OCI-LY1 (cell line): ENCODE measurements at regions not wholly inside any gene's neighbourhood (a gene's known extent, or its start where the extent isn't known, plus 50 kb on each side); places are given as distances from the start of the nearest gene placed in this dataset.

Experiments
- H2AFZ ChIP-seq: fragments of 200-600 bp; sonication (generic), shearing (Covaris generic); 2 replicates; pipeline ENCODE4 v1.6.0; 2014; ENCODE audit warnings: antibody characterized with exemption, mild to moderate bottlenecking, low read length
- H3F3A ChIP-seq: fragments of 200-600 bp; sonication (generic), shearing (Covaris generic); 2 replicates; pipeline ENCODE4 v1.6.0; 2014; ENCODE audit warnings: mild to moderate bottlenecking, antibody characterized with exemption, low read length, moderate library complexity; ENCODE audit not compliant: insufficient read depth
- H3K27ac ChIP-seq: fragments of 200-600 bp; sonication (generic); 2 replicates; pipeline ENCODE4 v1.5.1; 2014; ENCODE audit warnings: low read length, mixed run types, mild to moderate bottlenecking, low read depth; ENCODE audit not compliant: poor library complexity, severe bottlenecking
- H3K27me3 ChIP-seq: fragments of 200-600 bp; sonication (generic); 2 replicates; pipeline ENCODE4 v1.6.0; 2014; ENCODE audit warnings: antibody characterized with exemption, mild to moderate bottlenecking, low read length, moderate library complexity; ENCODE audit not compliant: insufficient read depth
- H3K36me3 ChIP-seq: fragments of 200-600 bp; sonication (generic); 2 replicates; pipeline ENCODE4 v1.6.1; 2014; ENCODE audit warnings: mild to moderate bottlenecking, antibody characterized with exemption, low read length, moderate library complexity, mixed read lengths; ENCODE audit not compliant: insufficient read depth
- H3K4me1 ChIP-seq: fragments of 200-600 bp; sonication (generic); 2 replicates; pipeline ENCODE4 v1.5.1; 2014; ENCODE audit warnings: mild to moderate bottlenecking, low read length, moderate library complexity; ENCODE audit not compliant: insufficient read depth, severe bottlenecking
- H3K4me2 ChIP-seq: fragments of 200-600 bp; sonication (generic), shearing (Covaris generic); 2 replicates; pipeline ENCODE4 v1.6.1; 2014; ENCODE audit warnings: low read length
- H3K4me3 ChIP-seq: fragments of 200-600 bp; sonication (generic); 2 replicates; pipeline ENCODE4 v1.5.1; 2014; ENCODE audit warnings: low read length, low read depth, mild to moderate bottlenecking, mixed read lengths; ENCODE audit not compliant: poor library complexity, severe bottlenecking
- H3K79me2 ChIP-seq: fragments of 200-600 bp; shearing (Covaris generic); 2 replicates; pipeline ENCODE4 v1.6.1; 2016; ENCODE audit warnings: mixed run types, low read length, mixed read lengths; ENCODE audit not compliant: insufficient read depth
- H3K9ac ChIP-seq: fragments of 200-600 bp; sonication (generic), shearing (Covaris generic); 2 replicates; pipeline ENCODE4 v1.6.1; 2014; ENCODE audit warnings: mild to moderate bottlenecking, low read length, mixed read lengths
- H3K9me2 ChIP-seq: fragments of 200-600 bp; sonication (generic), shearing (Covaris generic); 2 replicates; pipeline ENCODE4 v1.6.1; 2014; ENCODE audit warnings: low read depth, mild to moderate bottlenecking, low read length, mixed read lengths
- H3K9me3 ChIP-seq: fragments of 200-600 bp; shearing (Covaris generic); 2 replicates; pipeline ENCODE4 v1.6.1; 2014; ENCODE audit warnings: low read length, mixed read lengths
- H4K20me1 ChIP-seq: fragments of 200-600 bp; sonication (generic), shearing (Covaris generic); 2 replicates; pipeline ENCODE4 v1.6.0; 2016; ENCODE audit warnings: mild to moderate bottlenecking, low read length; ENCODE audit not compliant: insufficient read depth
- CTCF ChIP-seq: fragments of 200-600 bp; sonication (generic), shearing (Covaris generic); IDR thresholded peaks from 2 replicates; pipeline ENCODE4 v1.5.1; 2017; ENCODE audit warnings: mild to moderate bottlenecking, antibody characterized with exemption, low read length, moderate library complexity, mixed read lengths
- EZH2 ChIP-seq: fragments of 200-600 bp; sonication (generic), shearing (Covaris generic); IDR thresholded peaks from 2 replicates; pipeline ENCODE4 v1.8.0; 2017; ENCODE audit warnings: borderline replicate concordance, mixed run types, mild to moderate bottlenecking, antibody characterized with exemption, low read length, moderate library complexity, mixed read lengths

GRCh38 chr12:89166121-89166520 lies 186.2 kb downstream of the DUSP6 start:
- Histone ChIP-seq H3K27me3 (no peaks in the 10 kb centered on the region), H3F3A (no peaks in the 10 kb centered on the region), H3K4me1 (no peaks in the 10 kb centered on the region), H3K4me2 (no peak overlapping the region), H3K9ac (no peak overlapping the region), H3K4me3 (no peak overlapping the region), H3K27ac (no peak overlapping the region), H3K9me3 (no peaks in the 10 kb centered on the region), H3K36me3 (no peaks in the 10 kb centered on the region), H2AFZ (no peak overlapping the region), H4K20me1 (no peaks in the 10 kb centered on the region), H3K9me2 (no peaks in the 10 kb centered on the region), H3K79me2 (no peaks in the 10 kb centered on the region)
- no peak for TF ChIP-seq CTCF
- TF ChIP-seq EZH2, result no peak

DNA sequence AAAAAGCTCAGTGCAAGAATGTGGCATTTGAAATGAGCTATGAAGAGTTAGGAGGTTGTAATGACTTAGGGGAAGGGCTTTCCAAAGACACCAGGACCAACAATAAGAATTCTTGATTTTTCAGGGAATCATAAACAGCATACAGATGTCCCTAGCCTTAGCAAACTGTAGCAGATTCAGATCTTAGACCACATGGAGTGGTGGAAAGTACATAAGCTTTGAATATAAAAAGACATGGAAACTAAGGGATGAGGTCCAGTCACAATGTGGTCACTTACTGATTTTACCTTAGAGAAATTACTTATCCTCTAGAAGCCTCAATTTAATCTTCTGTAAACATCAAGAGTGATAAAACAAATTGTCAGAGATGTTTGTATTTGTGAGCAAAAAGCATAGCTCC lies 186.6 kb downstream of the DUSP6 start:
- Histone ChIP-seq H3K79me2 (no peaks in the 10 kb centered on the region), H3K27ac (no peak overlapping the region), H3K9me2 (no peaks in the 10 kb centered on the region), H3K9ac (no peak overlapping the region), H3K4me2 (no peak overlapping the region), H3K4me3 (no peak overlapping the region), H4K20me1 (no peaks in the 10 kb centered on the region), H3K27me3 (no peaks in the 10 kb centered on the region), H2AFZ (no peak overlapping the region), H3F3A (no peaks in the 10 kb centered on the region), H3K9me3 (no peaks in the 10 kb centered on the region), H3K4me1 (no peaks in the 10 kb centered on the region), H3K36me3 (no peaks in the 10 kb centered on the region)
- no peak for TF ChIP-seq EZH2
- no peak for TF ChIP-seq CTCF

GRCh38 chr12:89163918-89164317 lies 188.4 kb downstream of the DUSP6 start:
- Histone ChIP-seq H4K20me1 (no peaks in the 10 kb centered on the region), H3K4me2 (no peak overlapping the region), H2AFZ (no peak overlapping the region), H3K9me2 (no peaks in the 10 kb centered on the region), H3K79me2 (no peaks in the 10 kb centered on the region), H3K27me3 (no peaks in the 10 kb centered on the region), H3K36me3 (no peaks in the 10 kb centered on the region), H3K27ac (no peak overlapping the region), H3K4me1 (no peaks in the 10 kb centered on the region), H3K4me3 (no peak overlapping the region), H3F3A (no peaks in the 10 kb centered on the region), H3K9me3 (no peaks in the 10 kb centered on the region), H3K9ac (no peak overlapping the region)
- TF ChIP-seq EZH2, result no peak
- TF ChIP-seq CTCF, result no peak
